ENCODE measurements at regions not wholly inside any gene's neighbourhood (a gene's known extent, or its start where the extent isn't known, plus 50 kb on each side); places are given as distances from the start of the nearest gene placed in this dataset.
"Not testable (repeated sequence)": the region's sequence is repeated elsewhere in the genome, so short reads cannot be mapped to it uniquely, and the experiment has no call there.

DNA sequence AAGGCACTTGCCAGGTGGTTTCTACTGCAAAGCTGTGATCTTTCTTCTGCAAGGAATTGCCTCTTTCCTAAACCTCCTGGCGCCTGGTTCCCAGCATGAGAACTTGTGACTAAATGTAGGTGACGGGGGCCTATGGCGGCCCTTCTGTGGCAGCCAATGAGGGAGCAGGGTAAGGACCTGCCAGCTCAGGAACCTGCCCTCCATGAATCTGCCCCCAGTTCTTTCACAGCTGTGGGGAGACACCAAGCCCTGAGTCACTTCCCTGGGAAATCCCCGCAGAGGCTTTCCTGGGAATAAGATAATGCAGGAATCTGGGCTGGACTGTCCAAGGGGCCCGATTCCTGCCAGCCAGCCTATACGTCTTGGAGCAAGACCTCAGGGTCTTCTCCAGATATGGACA, 56.7 kb upstream of the CTNNA1 start:
- peak; percentile 33 for DNase-seq (ENCODE audit: low read depth)
- TF ChIP-seq CTCF (conservative IDR thresholded peaks at IDR 0.05; ENCODE audit: low read length): no peak
- H3K4me3 ChIP-seq (ENCODE audit: low read length): no peak overlapping the region

DNA sequence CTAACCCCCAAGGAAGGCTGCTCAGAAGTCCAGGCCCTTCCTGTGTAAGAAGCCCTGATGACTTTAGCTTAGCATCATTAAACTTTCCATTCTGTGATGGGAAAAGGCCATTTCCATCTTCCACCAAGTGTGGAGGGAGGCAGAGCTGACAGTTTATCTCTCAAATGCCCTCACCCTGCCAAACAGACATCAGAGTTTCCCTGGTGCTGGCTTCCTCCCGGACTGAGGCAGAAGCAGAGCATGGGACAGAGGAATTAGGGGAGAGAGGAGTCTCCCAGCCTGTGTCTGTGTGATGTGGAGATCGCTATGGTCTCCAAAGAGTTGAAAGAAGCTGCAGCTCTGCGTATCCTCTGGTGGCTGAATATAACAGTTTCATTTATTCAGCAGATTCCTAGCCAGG, 57.4 kb upstream of the CTNNA1 start:
- no peak for DNase-seq (ENCODE audit: low read depth)
- no peak overlapping the region for H3K4me3 ChIP-seq (ENCODE audit: low read length)
- no peak for TF ChIP-seq CTCF (conservative IDR thresholded peaks at IDR 0.05; ENCODE audit: low read length)

DNA sequence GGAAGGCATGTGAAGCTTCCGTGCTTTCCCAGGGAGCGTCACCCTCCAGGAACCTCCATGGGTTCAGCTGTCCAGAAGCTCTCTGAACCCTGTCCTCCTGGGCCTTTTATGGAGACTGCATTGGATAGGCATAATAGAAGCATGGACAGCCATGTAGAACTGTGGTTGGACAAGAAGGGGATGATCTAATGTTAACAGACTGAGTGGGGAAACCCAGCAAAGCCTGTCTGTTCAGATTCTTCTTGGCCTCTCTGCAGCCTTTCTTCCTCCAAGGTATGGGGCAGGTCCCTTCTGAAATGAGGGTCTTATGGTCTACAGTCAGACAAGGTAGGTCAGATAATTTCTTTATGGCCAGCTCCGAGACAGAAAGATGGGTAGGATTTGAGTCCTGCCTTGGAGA, 59.1 kb upstream of the CTNNA1 start:
- TF ChIP-seq CTCF (conservative IDR thresholded peaks at IDR 0.05; ENCODE audit: low read length): no peak
- H3K4me3 ChIP-seq (ENCODE audit: low read length): no peak overlapping the region
- DNase-seq (ENCODE audit: low read depth): no peak

DNA sequence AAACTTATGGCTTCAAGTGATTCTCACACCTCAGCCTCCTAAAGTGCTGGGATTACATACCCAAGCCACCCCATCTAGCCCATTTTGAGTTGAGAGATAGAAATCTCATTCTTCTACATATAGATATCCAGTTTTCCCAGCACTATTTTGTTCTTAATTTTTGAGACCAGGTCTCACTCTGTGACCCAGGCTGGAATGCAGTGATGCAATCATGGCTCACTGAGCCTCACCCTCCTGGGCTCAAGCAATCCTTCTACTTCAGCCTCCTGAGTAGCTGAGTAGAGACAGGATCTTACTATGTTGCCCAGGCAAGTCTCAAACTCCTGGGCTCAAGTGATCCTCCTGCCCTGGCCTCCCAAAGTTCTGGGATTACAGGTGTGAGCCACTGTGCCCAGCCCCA, 60.9 kb upstream of the CTNNA1 start:
- no peak for DNase-seq (ENCODE audit: low read depth)
- no peak overlapping the region for H3K4me3 ChIP-seq (ENCODE audit: low read length)
- TF ChIP-seq CTCF (conservative IDR thresholded peaks at IDR 0.05; ENCODE audit: low read length): no peak

GRCh38 chr5:138686668-138687067, 66.6 kb upstream of the CTNNA1 start:
- DNase-seq (ENCODE audit: low read depth): no peak
- TF ChIP-seq CTCF (conservative IDR thresholded peaks at IDR 0.05; ENCODE audit: low read length): no peak
- no peak overlapping the region for H3K4me3 ChIP-seq (ENCODE audit: low read length)

GRCh38 chr5:138685193-138685745, 68.0 kb upstream of the CTNNA1 start:
- no peak for TF ChIP-seq CTCF (conservative IDR thresholded peaks at IDR 0.05; ENCODE audit: low read length)
- peak; percentile 43 for DNase-seq (ENCODE audit: low read depth)
- no peak overlapping the region for H3K4me3 ChIP-seq (ENCODE audit: low read length)

- not testable (repeated sequence) for H3K4me3 ChIP-seq (ENCODE audit: low read length)
Measured at GRCh38 chr5:138682462-138682861, 70.8 kb upstream of the CTNNA1 start.

GRCh38 chr5:138678826-138679225, 74.4 kb upstream of the CTNNA1 start:
- H3K4me3 ChIP-seq (ENCODE audit: low read length); DNase-seq (ENCODE audit: low read depth): not testable (repeated sequence)

More at GRCh38 chr5:138682462-138682861, 70.8 kb upstream of the CTNNA1 start:
- DNase-seq (ENCODE audit: low read depth): not testable (repeated sequence)

Measured in AG10803 (cell line).